ENCODE measurements at regions not wholly inside any gene's neighbourhood (a gene's known extent, or its start where the extent isn't known, plus 50 kb on each side); places are given as distances from the start of the nearest gene placed in this dataset.
"Not testable (repeated sequence)": the region's sequence is repeated elsewhere in the genome, so short reads cannot be mapped to it uniquely, and the experiment has no call there.

DNA sequence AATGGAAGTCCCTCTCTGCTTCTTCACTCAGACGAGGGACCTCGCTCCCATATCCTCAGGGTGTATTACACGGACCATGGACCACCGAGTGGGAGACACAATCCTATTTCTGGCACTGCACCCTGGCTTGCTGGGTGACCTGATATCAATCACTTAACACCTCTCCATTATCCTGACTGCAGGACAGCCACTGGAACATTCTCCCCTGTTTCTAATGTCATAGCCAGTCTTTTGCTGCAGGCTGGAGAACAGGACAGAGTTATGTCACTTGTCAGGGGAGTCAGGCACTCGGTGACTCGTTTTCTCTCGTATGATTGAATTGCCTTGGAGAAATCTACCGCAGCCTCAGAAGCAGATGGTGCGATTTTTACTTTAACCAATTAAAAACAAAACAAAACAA is 219.1 kb upstream of the IGFBP7 start:
- Histone ChIP-seq H3K27ac (no peak overlapping the region), H3K4me3 (no peak overlapping the region)

- no peak overlapping the region for H3K4me3 ChIP-seq
- no peak overlapping the region for H3K27ac ChIP-seq
These were observed 214.6 kb upstream of the IGFBP7 start for GRCh38 chr4:57324673-57325307.

DNA sequence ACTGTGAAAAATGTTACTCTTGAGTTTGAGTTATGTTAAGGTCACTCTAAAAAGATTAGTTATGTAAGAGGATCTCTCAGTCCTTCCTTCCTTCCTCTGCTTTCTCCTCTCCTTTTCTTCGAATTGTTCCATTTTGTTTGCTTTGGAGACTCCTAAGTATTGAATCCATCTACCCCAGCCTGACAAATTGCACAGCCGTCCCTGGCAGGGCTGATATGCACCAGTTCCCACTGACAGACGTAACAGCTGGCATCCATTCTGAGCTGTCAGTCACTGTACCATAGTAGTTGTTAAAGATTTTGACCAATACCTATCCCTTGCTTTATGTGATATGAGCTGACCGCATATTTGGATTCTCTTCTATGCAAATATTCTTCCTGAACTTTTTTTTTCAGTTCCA is 210.7 kb upstream of the IGFBP7 start:
- Histone ChIP-seq H3K27ac (no peak overlapping the region), H3K4me3 (no peak overlapping the region)

GRCh38 chr4:57320217-57320616 is 210.0 kb upstream of the IGFBP7 start:
- Histone ChIP-seq H3K27ac (no peak overlapping the region), H3K4me3 (no peak overlapping the region)

DNA sequence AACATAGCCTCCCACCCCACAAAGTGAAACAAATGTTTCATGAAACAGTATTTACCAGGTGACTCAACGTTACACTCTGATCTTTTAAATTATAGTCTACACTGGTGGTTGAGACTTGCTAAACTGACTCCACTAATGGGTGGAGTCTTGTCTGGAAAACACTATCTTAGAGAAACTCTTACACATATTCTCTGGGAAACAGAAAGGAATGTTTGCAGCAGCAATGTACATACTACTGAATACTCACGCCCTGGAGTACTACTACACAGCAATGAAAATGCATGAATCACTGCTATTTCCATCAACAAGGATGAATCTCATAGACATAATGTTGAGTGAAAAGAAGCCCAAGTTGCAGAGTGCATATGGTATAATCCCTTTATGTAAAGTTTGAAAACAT is 208.5 kb upstream of the IGFBP7 start:
- H3K27ac ChIP-seq = no peak overlapping the region
- no peak overlapping the region for H3K4me3 ChIP-seq

DNA sequence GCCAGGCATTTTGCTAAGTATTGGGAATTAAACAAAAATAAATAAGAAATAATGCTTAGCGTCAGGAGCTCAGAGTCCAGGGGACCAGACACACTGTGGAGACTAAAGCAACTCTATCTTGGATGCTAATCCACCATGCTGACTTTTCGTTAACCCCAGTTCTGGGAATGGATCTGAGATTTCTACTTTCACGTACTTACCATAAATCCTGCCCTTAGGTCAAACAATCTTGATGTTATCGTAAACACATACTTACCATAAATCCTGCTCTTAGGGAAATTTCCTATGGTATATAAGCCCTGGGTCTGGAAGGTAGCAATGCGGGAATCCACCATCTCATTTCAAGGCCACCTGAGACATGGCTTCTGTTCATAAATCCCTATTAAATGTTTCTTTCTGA is 204.5 kb upstream of the IGFBP7 start:
- H3K27ac ChIP-seq = no peak overlapping the region

DNA sequence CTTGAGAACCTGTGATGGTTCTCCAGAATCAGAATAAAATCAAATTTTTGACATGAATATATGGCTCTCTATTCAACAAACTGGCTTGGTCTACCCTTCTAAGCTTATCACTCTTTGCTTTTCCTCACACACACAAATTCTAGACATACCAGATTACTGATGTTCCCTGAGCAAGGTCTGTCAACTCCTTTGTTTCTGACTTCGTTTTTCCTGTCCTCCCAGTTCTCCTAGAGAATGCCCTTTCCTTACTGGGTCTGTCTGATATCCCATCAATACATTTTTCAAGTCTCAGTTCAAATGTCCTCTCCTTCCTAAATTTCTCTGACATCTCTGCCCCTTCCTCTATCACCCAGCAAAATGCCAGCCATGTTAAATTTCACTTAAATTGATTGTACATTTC is 202.1 kb upstream of the IGFBP7 start:
- Histone ChIP-seq H3K27ac (no peak overlapping the region), H3K4me3 (no peak overlapping the region)

More for the DNA sequence above, 204.5 kb upstream of the IGFBP7 start:
- H3K4me3 ChIP-seq = no peak overlapping the region

DNA sequence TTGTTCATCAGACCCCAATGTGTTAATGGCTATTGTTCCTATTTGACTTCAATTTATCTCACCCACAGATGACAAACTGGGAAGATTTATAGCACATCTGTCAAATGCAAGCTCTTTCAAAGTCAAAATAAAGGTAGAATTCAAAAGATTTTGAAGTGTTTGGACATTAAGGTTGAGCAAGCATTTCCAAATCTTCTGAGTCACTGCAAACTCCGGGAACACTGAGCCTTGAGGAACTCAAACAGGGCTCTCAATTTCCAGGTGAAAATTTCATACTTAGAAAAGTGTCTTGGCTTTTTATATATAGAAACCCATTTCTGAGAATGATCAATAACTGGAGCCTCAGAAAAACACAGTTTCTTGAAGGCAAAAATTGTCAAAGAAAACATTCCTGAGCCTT is 199.5 kb upstream of the IGFBP7 start:
- Histone ChIP-seq H3K4me3 (no peak overlapping the region), H3K27ac (no peak overlapping the region)

DNA sequence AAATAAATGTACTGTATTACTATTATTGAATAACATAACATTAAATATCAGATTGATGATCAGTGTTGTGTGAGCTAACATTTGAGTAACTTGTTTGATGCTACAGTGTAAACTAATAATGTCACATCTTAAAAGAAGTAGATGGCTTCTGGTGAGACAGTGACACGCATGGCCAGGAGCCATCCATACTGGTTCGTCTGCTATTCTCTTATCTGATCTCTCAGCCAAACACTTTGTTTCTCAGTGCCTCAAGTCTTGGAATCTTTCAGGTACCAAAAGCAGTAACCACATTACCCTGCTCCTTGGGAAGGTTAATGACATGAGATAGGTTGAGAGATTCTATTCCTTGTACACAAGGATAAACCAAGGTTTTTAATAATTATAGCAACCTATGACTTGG is 198.1 kb upstream of the IGFBP7 start:
- Histone ChIP-seq H3K4me3 (no peak overlapping the region), H3K27ac (no peak overlapping the region)

DNA sequence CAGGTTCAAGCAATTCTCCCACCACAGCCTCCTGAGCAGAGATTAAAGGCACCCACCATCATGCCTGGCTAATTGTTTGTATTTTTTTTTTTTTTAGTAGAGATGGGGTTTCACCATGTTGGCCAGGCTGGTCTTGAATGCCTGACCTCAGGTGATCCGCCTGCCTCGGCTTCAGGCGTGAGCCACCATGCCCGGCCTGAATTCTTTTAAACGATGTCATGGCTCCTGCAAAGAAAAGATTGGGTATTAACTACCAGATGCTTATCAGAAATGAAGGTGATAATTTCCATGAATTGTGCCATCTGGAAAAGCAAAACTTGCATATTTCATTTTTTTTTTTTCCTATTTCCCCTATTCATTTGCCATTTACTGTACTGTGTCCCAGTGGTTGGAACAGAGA is 195.7 kb upstream of the IGFBP7 start:
- H3K4me3 ChIP-seq = no peak overlapping the region
- H3K27ac ChIP-seq = no peak overlapping the region

- no peak overlapping the region for H3K4me3 ChIP-seq
- no peak overlapping the region for H3K27ac ChIP-seq
These were observed 193.0 kb upstream of the IGFBP7 start for GRCh38 chr4:57303012-57303751.

- H3K27ac ChIP-seq, H3K4me3 ChIP-seq: not testable (repeated sequence)
These were observed 190.1 kb upstream of the IGFBP7 start for GRCh38 chr4:57300300-57300699.

DNA sequence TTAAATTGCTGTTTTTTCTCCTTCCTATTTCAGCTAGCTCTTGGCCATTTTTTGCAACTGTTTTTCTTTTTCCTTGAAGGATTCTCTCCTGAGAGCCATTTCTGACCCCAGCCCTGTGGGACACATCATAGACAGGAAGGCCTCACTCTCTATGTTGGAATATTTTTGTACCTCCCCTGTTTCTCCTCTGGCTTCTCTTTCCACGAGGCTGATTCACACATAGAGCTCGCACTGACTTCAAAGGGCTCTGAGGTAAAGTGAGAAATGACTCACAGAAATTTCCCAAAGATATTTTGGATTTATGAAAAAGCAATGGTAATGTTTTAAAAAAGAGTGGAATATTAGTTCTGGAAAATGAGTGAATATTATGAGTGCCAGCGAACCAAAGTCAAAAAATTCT is 181.7 kb upstream of the IGFBP7 start:
- Histone ChIP-seq H3K4me3 (no peak overlapping the region), H3K27ac (no peak overlapping the region)

GRCh38 chr4:57287687-57288604 is 177.8 kb upstream of the IGFBP7 start:
- Histone ChIP-seq H3K27ac (no peak overlapping the region), H3K4me3 (no peak overlapping the region)

DNA sequence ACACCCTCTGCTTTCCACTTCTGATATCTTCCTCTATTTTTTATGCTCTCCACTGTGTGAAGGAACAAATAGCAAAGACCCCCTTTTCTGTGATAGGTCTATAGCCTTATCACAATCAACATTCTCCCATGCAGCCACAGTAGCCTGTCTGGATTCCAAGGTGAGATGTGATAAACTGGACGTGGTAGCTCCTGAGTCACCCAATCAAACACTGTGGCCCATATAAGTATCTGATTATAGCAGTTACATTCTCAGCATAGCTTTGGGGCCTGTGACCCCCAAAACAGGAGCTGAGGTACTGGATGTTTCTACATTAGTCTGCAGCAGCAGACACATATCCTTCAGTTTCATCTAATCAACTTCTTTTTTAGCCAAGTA is 172.7 kb upstream of the IGFBP7 start:
- Histone ChIP-seq H3K4me3 (no peak overlapping the region), H3K27ac (no peak overlapping the region)

DNA sequence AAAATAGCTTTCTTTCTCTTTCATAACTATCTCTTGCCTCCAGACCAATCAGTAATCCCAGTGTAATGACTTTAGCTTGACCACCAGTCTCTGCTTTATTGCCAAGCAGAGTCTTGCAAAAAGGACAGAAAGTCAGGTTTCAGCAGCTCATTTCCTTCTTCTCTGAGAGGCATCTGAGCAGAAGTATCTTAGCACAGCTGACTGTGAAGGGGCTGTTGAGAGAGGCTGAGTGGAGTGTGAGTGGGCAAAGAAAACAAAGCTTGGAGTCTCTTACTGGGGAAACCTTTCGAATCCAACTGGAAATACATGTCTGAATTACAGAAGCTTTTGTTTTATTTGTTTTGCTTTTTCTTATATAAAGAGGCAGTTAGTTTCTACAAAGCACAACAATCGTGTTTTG is 170.3 kb upstream of the IGFBP7 start:
- no peak overlapping the region for H3K4me3 ChIP-seq
- no peak overlapping the region for H3K27ac ChIP-seq

GRCh38 chr4:57278780-57279179 is 168.6 kb upstream of the IGFBP7 start:
- no peak overlapping the region for H3K4me3 ChIP-seq
- no peak overlapping the region for H3K27ac ChIP-seq

DNA sequence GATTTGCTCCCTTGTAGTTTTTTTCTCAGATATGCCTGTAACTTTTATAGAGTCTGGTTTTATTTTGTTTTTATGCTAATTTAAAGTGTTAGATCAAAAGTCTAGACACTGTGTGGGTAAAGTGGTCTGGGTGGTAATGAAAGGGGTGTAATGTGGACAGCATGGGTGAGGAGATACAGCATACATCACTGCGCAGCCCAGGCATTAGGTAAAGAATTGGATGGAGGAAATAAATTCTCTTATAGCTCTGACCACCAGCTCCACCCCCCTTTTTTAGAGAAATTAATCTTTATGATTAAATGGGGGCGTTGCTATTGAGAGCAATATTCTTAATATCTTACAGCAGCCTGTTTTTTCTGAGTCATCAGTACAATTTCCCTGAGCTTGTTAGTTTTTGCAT is 163.9 kb upstream of the IGFBP7 start:
- Histone ChIP-seq H3K27ac (no peak overlapping the region), H3K4me3 (no peak overlapping the region)

GRCh38 chr4:57270346-57270745 is 160.2 kb upstream of the IGFBP7 start:
- Histone ChIP-seq H3K4me3 (no peak overlapping the region), H3K27ac (no peak overlapping the region)

- Histone ChIP-seq H3K4me3 (no peak overlapping the region), H3K27ac (no peak overlapping the region)
These were observed 155.8 kb upstream of the IGFBP7 start for GRCh38 chr4:57265831-57266582.
